HEK293 (cell line): ENCODE measurements at regions not wholly inside any gene's neighbourhood (a gene's known extent, or its start where the extent isn't known, plus 50 kb on each side); places are given as distances from the start of the nearest gene placed in this dataset.

Experiments used
- CTCF ChIA-PET: fragments of 350-600 bp; formaldehyde crosslinking; extraction: SDS; loops from one replicate; lab custom pipeline; 2021; ENCODE audit warnings: antibody characterized with exemption; lab: Yijun Ruan, JAX
- POLR2A ChIA-PET: fragments of 300-600 bp; formaldehyde crosslinking; extraction: SDS; loops from one replicate; lab custom pipeline; 2020; ENCODE audit warnings: antibody characterized with exemption, inconsistent platforms; lab: Yijun Ruan, JAX
- H3K27ac ChIP-seq: fragments of 200-500 bp; sonication (Bioruptor generic); 2 replicates; pipeline ENCODE4 v1.5.1; 2014; ENCODE audit warnings: low read depth, low read length, control low read depth, inconsistent platforms; ENCODE audit errors: extremely low read depth
- H3K36me3 ChIP-seq, 2 experiments: fragments of 200-500 bp in 1 of 2; sonication (Bioruptor generic) in 1 of 2; 1 replicate in 1 of 2; 2 replicates in 1 of 2; pipeline ENCODE4 v1.5.1; 2014 to 2017; ENCODE audit warnings: inconsistent platforms in 2 of 2, low read length in 2 of 2; ENCODE audit not compliant: control insufficient read depth in 2 of 2, insufficient read depth in 1 of 2
- H3K4me1 ChIP-seq: fragments of 200-500 bp; sonication (Bioruptor generic); 2 replicates; pipeline ENCODE4 v1.5.1; 2014; ENCODE audit warnings: mild to moderate bottlenecking, low read length, inconsistent platforms; ENCODE audit not compliant: control insufficient read depth, insufficient read depth
- H3K4me3 ChIP-seq: 2 replicates; pipeline ENCODE4 v1.5.1; 2011; ENCODE audit warnings: low read depth, mild to moderate bottlenecking, control low read depth, low read length, moderate library complexity
- H3K9me3 ChIP-seq: fragments of 200-500 bp; sonication (Bioruptor generic); 2 replicates; pipeline ENCODE4 v1.5.1; 2014; ENCODE audit warnings: low read depth, low read length, inconsistent platforms; ENCODE audit not compliant: control insufficient read depth, insufficient read depth
- BCL11B ChIP-seq: fragments of 450-650 bp; formaldehyde crosslinking; IDR thresholded peaks from 2 replicates; pipeline ENCODE4 v1.5.1; 2016; ENCODE audit warnings: low read depth, missing biosample characterization, missing genetic modification characterization
- BCL6B ChIP-seq: fragments of 450-650 bp; formaldehyde crosslinking; IDR thresholded peaks from 2 replicates; pipeline ENCODE4 v1.5.1; 2017; ENCODE audit warnings: missing biosample characterization, missing genetic modification characterization
- INSM2 ChIP-seq: fragments of 450-650 bp; formaldehyde crosslinking; IDR thresholded peaks from 2 replicates; pipeline ENCODE4 v1.5.1; 2016; ENCODE audit warnings: missing biosample characterization, missing genetic modification characterization
- SCRT2 ChIP-seq: fragments of 450-650 bp; formaldehyde crosslinking; IDR thresholded peaks from 2 replicates; pipeline ENCODE4 v1.5.1; 2016; ENCODE audit warnings: missing biosample characterization, missing genetic modification characterization
- TRIM28 ChIP-seq: IDR thresholded peaks from 2 replicates; pipeline ENCODE4 v1.6.1; 2011; ENCODE audit warnings: low read length, control low read depth, borderline replicate concordance
- ZBTB49 ChIP-seq: fragments of 450-650 bp; formaldehyde crosslinking; IDR thresholded peaks from 2 replicates; pipeline ENCODE4 v1.5.1; 2016; ENCODE audit warnings: missing biosample characterization, missing genetic modification characterization, low read depth
- ZFP37 ChIP-seq: fragments of 450-650 bp; formaldehyde crosslinking; IDR thresholded peaks from 2 replicates; pipeline ENCODE4 v1.5.1; 2016; ENCODE audit warnings: missing biosample characterization, missing genetic modification characterization
- ZNF10 ChIP-seq: fragments of 450-650 bp; formaldehyde crosslinking; IDR thresholded peaks from 2 replicates; pipeline ENCODE4 v1.5.1; 2017; ENCODE audit warnings: missing biosample characterization, missing genetic modification characterization
- ZNF2 ChIP-seq: fragments of 450-650 bp; formaldehyde crosslinking; IDR thresholded peaks from 2 replicates; pipeline ENCODE4 v1.5.1; 2016; ENCODE audit warnings: missing biosample characterization, missing genetic modification characterization
- ZNF202 ChIP-seq: fragments of 450-650 bp; formaldehyde crosslinking; IDR thresholded peaks from 2 replicates; pipeline ENCODE4 v1.5.1; 2016; ENCODE audit warnings: missing biosample characterization, missing genetic modification characterization, borderline replicate concordance
- ZNF211 ChIP-seq: fragments of 450-650 bp; formaldehyde crosslinking; IDR thresholded peaks from 2 replicates; pipeline ENCODE4 v1.5.1; 2016; ENCODE audit warnings: low read depth, missing biosample characterization, missing genetic modification characterization
- ZNF274 ChIP-seq, 2 experiments: fragments of 200-500 bp in 1 of 2; fragments of 450-650 bp in 1 of 2; sonication (Bioruptor generic) in 1 of 2; formaldehyde crosslinking in 1 of 2; IDR thresholded peaks; 2 replicates each; pipeline versions ENCODE4 v1.5.1 to v1.6.1; 2014 to 2016; ENCODE audit warnings: borderline replicate concordance in 1 of 2, inconsistent platforms in 1 of 2, low read length in 1 of 2, missing biosample characterization in 1 of 2, missing genetic modification characterization in 1 of 2
- ZNF324 ChIP-seq: fragments of 450-650 bp; formaldehyde crosslinking; IDR thresholded peaks from 2 replicates; pipeline ENCODE4 v1.5.1; 2016; ENCODE audit warnings: missing biosample characterization, missing genetic modification characterization
- ZNF549 ChIP-seq: fragments of 450-650 bp; IDR thresholded peaks from 2 replicates; pipeline ENCODE4 v1.5.1; 2018; ENCODE audit warnings: missing biosample characterization, missing genetic modification characterization, mild to moderate bottlenecking, inconsistent platforms, moderate library complexity
- ZNF555 ChIP-seq: fragments of 450-650 bp; formaldehyde crosslinking; conservative IDR thresholded peaks from 2 replicates; pipeline ENCODE4 v1.5.1; 2017; ENCODE audit warnings: missing biosample characterization, mild to moderate bottlenecking, missing genetic modification characterization, inconsistent platforms
- ZNF585B ChIP-seq: fragments of 450-650 bp; formaldehyde crosslinking; IDR thresholded peaks from 2 replicates; pipeline ENCODE4 v1.5.1; 2016; ENCODE audit warnings: missing biosample characterization, missing genetic modification characterization
- ZNF830 ChIP-seq: fragments of 450-650 bp; IDR thresholded peaks from 2 replicates; pipeline ENCODE4 v1.5.0; 2018; ENCODE audit warnings: missing biosample characterization, missing genetic modification characterization, low read depth, mild to moderate bottlenecking, moderate library complexity
- ZSCAN16 ChIP-seq: fragments of 450-650 bp; formaldehyde crosslinking; IDR thresholded peaks from 2 replicates; pipeline ENCODE4 v1.5.1; 2016; ENCODE audit warnings: missing biosample characterization, missing genetic modification characterization
- TF ChIP-seq, protein P1 (sequence below): fragments of 450-650 bp; formaldehyde crosslinking; IDR thresholded peaks from 2 replicates; pipeline ENCODE4 v1.5.1; 2016; ENCODE audit warnings: missing biosample characterization, missing genetic modification characterization, borderline replicate concordance

- H3K9me3 ChIP-seq: no peaks in the 10 kb centered on the region
- no peaks in the 10 kb centered on the region for H3K36me3 ChIP-seq
- no peaks in the 10 kb centered on the region for H3K4me1 ChIP-seq
- H3K4me3 ChIP-seq: no peak overlapping the region
- TF ChIP-seq ZNF555 (tag by site-specific recombination): no peak
- TF ChIP-seq, protein P1, sequence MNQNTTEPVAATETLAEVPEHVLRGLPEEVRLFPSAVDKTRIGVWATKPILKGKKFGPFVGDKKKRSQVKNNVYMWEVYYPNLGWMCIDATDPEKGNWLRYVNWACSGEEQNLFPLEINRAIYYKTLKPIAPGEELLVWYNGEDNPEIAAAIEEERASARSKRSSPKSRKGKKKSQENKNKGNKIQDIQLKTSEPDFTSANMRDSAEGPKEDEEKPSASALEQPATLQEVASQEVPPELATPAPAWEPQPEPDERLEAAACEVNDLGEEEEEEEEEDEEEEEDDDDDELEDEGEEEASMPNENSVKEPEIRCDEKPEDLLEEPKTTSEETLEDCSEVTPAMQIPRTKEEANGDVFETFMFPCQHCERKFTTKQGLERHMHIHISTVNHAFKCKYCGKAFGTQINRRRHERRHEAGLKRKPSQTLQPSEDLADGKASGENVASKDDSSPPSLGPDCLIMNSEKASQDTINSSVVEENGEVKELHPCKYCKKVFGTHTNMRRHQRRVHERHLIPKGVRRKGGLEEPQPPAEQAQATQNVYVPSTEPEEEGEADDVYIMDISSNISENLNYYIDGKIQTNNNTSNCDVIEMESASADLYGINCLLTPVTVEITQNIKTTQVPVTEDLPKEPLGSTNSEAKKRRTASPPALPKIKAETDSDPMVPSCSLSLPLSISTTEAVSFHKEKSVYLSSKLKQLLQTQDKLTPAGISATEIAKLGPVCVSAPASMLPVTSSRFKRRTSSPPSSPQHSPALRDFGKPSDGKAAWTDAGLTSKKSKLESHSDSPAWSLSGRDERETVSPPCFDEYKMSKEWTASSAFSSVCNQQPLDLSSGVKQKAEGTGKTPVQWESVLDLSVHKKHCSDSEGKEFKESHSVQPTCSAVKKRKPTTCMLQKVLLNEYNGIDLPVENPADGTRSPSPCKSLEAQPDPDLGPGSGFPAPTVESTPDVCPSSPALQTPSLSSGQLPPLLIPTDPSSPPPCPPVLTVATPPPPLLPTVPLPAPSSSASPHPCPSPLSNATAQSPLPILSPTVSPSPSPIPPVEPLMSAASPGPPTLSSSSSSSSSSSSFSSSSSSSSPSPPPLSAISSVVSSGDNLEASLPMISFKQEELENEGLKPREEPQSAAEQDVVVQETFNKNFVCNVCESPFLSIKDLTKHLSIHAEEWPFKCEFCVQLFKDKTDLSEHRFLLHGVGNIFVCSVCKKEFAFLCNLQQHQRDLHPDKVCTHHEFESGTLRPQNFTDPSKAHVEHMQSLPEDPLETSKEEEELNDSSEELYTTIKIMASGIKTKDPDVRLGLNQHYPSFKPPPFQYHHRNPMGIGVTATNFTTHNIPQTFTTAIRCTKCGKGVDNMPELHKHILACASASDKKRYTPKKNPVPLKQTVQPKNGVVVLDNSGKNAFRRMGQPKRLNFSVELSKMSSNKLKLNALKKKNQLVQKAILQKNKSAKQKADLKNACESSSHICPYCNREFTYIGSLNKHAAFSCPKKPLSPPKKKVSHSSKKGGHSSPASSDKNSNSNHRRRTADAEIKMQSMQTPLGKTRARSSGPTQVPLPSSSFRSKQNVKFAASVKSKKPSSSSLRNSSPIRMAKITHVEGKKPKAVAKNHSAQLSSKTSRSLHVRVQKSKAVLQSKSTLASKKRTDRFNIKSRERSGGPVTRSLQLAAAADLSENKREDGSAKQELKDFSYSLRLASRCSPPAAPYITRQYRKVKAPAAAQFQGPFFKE (tag by site-specific recombination): no peak
- no peak for TF ChIP-seq ZNF211
- TF ChIP-seq ZNF830: no peak
- TF ChIP-seq ZNF202 (tag by site-specific recombination): no peak
- TF ChIP-seq INSM2 (tag by site-specific recombination): no peak
- no peak for TF ChIP-seq BCL6B (tag by site-specific recombination)
- no peak for TF ChIP-seq ZFP37
- TF ChIP-seq ZNF549 (tag by site-specific recombination): no peak
- no peak for TF ChIP-seq ZBTB49 (tag by site-specific recombination)
- TF ChIP-seq ZNF585B (tag by site-specific recombination): no peak
- no peak for TF ChIP-seq ZNF2 (tag by site-specific recombination)
- TF ChIP-seq ZNF274 (IDR thresholded peaks at IDR 0.05; ENCODE audit: low read length): no peak
- TF ChIP-seq ZNF274 (tag by site-specific recombination; IDR thresholded peaks at IDR 0.05; ENCODE audit: borderline replicate concordance): no peak
- no peak for TF ChIP-seq ZSCAN16 (tag by site-specific recombination)
- TF ChIP-seq BCL11B (tag by site-specific recombination): no peak
- no peak for TF ChIP-seq TRIM28
- TF ChIP-seq SCRT2: no peak
- no peak for TF ChIP-seq ZNF10 (tag by site-specific recombination)
- no peak for TF ChIP-seq ZNF324 (tag by site-specific recombination)
- H3K27ac ChIP-seq: no peak overlapping the region
- CTCF ChIA-PET: no interaction called here
- POLR2A ChIA-PET: no interaction called here
Measured at GRCh38 chr4:138537731-138538490, 295.8 kb upstream of the SLC7A11 start.
